ENCODE measurements at regions not wholly inside any gene's neighbourhood (a gene's known extent, or its start where the extent isn't known, plus 50 kb on each side); places are given as distances from the start of the nearest gene placed in this dataset.

GRCh38 chr2:163852616-163853015 is 116.8 kb upstream of the FIGN start:
- no peak for DNase-seq (ENCODE audit: low read depth in 2 of 3, low spot score in 1 of 3)

GRCh38 chr2:163849756-163850435 is 114.1 kb upstream of the FIGN start:
- DNase-seq (ENCODE audit: low read depth in 2 of 3, low spot score in 1 of 3), result no peak

DNA sequence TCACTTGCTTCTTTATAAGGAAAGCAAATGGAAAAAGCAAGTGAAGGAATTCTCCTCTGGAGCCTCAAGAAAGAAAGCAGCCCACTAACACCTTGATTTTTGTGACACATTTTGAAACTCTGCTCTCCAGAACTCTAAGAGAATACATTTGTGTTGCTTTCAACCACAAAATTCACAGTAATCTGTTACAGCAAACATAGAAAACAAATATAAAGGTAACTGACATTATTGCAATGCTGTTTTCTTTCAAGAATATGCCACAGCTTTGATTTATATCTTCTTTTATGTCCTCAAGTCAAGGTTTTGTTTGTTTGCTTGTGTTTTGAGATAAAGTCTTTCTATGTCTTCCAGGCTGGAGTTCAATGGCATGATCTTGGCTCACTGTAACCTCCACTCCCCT is 103.1 kb upstream of the FIGN start:
- no peak for DNase-seq (ENCODE audit: low read depth in 2 of 3, low spot score in 1 of 3)

- DNase-seq (ENCODE audit: low read depth in 2 of 3, low spot score in 1 of 3), result no peak
Measured at GRCh38 chr2:163836167-163836566, 100.4 kb upstream of the FIGN start.

- DNase-seq (ENCODE audit: low read depth in 2 of 3, low spot score in 1 of 3), result no peak
Measured at GRCh38 chr2:163834841-163835240, 99.0 kb upstream of the FIGN start.

DNA sequence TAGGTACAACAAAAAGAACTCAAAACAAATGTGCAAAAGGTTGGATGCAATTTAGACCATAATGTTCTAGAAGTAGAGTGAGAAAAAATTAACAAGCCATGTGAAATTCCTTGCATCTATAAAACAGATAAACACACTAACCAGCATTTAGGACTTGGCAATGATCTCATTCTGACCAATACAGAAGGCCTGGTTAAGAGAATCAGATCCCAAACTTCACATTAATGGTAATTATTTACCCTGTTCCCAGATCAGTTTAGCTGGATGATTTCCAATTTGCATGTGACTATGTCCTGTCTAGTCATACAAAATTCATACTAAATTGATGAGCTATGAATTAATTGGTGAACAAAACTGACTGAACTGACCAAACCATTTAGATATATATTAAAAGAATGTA is 98.4 kb upstream of the FIGN start:
- no peak for DNase-seq (ENCODE audit: low read depth in 2 of 3, low spot score in 1 of 3)

GRCh38 chr2:163828771-163829170 is 93.0 kb upstream of the FIGN start:
- no peak for DNase-seq (ENCODE audit: low read depth in 2 of 3, low spot score in 1 of 3)

GRCh38 chr2:163822033-163822432 is 86.2 kb upstream of the FIGN start:
- DNase-seq (ENCODE audit: low read depth in 2 of 3, low spot score in 1 of 3), result no peak

DNA sequence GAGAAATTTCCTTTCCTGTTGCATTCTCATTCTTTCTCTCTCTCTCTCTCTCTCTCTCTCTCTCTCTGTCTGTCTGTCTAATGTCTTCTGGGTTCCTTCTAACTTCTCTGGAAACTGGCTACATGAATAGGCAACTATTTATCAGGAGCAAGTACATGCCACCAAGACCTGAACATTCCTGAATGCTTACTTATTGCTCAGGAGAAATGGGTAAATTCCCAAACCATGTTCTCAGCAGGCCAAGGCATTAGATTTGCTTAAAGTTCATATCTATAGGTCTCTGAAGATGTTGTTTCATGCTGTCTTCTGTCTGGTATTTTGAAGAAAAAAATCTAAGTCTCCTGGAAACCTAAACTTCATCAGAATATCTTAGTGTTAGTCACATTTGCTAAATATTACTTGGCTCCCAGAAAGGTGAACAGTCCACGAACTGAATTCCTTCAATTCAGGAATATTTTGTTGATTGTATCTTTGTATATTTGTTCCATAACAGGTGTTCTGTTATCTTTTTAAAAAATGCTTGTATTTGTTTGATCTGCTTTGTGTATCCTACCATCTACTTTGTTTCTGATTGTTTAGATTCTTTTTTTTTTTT is 77.2 kb upstream of the FIGN start:
- DNase-seq (ENCODE audit: low read depth in 2 of 3, low spot score in 1 of 3), result no peak

DNA sequence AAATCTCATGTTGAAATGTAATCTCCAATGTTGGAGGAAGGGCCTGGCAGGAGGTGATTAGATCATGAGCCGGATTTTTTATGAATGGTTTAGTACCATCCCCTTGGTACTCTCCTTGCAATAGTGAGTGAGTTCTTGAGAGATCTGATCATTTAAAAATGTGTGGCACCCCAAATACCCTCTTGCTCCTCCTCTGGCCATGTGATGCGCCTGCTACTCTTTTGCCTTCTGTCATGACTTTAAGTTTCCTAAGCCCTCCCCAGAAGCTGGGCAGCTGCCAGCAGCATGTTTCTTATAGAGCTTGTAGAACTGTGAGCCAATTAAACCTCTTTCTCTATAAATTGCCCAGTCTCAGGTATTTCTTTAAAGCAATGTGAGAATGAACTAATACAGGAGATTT is 72.6 kb upstream of the FIGN start:
- no peak for DNase-seq (ENCODE audit: low read depth in 2 of 3, low spot score in 1 of 3)

GRCh38 chr2:163802284-163802683 is 66.5 kb upstream of the FIGN start:
- DNase-seq (ENCODE audit: low read depth in 2 of 3, low spot score in 1 of 3), result no peak

DNA sequence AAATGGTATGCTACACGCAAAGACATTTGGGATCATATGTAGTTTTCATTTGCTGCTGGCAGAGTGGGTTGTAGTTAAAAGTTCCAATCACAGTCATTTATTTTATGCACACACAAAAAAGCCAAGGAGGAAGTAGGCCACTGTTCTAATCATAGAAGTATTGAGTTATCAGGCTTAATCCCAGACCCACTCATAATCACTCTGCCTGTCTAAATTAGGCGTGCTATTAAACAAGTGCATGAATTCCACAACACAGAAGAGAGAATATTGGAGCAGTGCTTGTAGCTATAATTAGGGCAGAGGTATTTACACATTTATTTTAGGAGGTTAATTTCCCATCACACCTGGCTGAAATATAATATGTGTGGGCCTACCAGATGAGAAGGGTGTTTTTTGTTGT is 65.7 kb upstream of the FIGN start:
- DNase-seq (ENCODE audit: low read depth in 2 of 3, low spot score in 1 of 3), result no peak

GRCh38 chr2:163800951-163801381 is 65.2 kb upstream of the FIGN start:
- DNase-seq (ENCODE audit: low read depth in 2 of 3, low spot score in 1 of 3), result no peak

DNA sequence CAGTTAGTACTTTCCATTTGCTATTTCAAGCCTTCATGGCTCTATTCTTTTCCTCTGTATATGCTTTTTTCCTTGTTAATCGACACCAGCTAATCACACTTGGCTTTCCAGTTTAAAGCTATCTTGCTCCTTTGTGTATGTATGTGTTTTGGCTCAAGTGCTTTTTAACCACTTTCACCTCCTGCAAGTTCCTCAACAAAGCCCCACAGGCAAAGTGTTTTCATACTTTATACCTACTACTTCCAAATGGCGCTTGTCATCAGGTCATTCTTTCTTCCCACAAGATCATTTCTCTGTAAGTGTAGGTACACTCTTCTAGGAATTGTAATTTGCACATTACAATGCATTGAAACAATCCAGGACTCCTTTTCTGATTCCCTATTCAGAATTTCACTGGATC is 64.0 kb upstream of the FIGN start:
- no peak for DNase-seq (ENCODE audit: low read depth in 2 of 3, low spot score in 1 of 3)

DNA sequence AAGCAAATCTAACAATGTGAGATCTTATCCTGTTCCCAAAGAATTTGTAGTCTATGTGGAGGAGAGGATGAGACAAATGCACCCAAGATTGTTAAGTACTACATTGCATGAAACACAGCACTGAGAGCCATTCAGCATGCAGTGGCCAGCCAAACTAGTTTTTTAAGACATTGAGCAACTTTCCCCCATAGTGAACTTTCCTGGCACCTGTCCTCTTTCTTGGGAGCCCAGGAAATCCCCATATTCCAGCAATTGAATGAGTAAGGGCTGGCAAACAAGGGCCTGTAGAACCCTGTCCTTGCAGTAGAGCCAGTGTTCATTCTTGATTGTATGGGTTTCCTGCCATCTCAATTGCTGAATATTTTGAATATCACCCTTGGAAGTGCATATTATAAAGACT is 58.8 kb upstream of the FIGN start:
- no peak for DNase-seq (ENCODE audit: low read depth in 2 of 3, low spot score in 1 of 3)

Data from stimulated activated CD4-positive, alpha-beta T cell treated with anti-CD3 and anti-CD28 coated beads, Interleukin-12 subunit alpha, Interleukin-12 subunit beta, amount 100 ng/mL, for 48 hours (primary cell).